Erythroblast (primary cell): ENCODE measurements at regions not wholly inside any gene's neighbourhood (a gene's known extent, or its start where the extent isn't known, plus 50 kb on each side); places are given as distances from the start of the nearest gene placed in this dataset.

ENCODE experiments used
- GATA1 ChIP-seq: IDR thresholded peaks from 2 replicates; pipeline ENCODE4 v1.6.1; 2011; ENCODE audit warnings: low read depth, mild to moderate bottlenecking, control low read depth, low read length, moderate library complexity
- POLR2A ChIP-seq: IDR thresholded peaks from 2 replicates; pipeline ENCODE4 v1.6.1; 2011; ENCODE audit warnings: mild to moderate bottlenecking, low read length

DNA sequence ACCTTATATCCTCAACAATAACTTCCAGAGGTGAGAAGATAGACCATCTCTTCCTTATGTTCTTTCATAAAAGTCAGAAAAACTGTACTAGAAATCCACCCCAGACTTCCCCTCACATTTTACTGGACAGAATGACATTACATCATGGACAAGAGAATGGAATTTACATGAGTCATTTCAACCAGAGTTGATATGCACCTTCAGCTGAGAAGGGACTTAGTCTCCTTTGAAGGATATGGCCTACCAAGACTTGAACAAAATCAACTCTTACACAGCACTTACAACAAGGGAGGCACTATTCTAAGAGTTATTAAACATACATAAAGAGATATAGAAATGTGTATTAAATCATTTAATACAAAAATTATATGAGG is 380.0 kb upstream of the DPH6 start:
- TF ChIP-seq POLR2A, result no peak
- no peak for TF ChIP-seq GATA1
